ENCODE measurements at regions not wholly inside any gene's neighbourhood (a gene's known extent, or its start where the extent isn't known, plus 50 kb on each side); places are given as distances from the start of the nearest gene placed in this dataset.
"Not testable (repeated sequence)": the region's sequence is repeated elsewhere in the genome, so short reads cannot be mapped to it uniquely, and the experiment has no call there.

DNA sequence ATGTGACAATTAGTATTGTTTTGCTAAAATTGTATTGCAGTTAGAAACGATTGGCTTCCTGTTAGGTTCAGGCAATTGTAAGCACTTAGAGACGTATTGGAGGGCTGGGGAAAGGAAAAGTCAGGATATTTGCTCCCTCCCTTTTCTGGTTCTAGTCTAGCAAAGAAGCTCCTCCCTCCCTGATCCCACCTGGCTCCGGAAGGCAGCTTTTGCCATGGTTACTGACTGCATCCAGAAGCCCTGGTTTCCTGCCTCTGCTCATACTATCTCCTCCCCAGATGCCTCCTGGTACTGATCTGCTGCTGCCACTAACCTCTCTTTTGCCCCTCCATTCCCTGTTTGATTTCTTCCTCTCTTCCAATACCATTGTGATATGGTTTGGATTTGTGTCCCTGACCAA is 275.9 kb downstream of the MREG start:
- DNase-seq (ENCODE audit: low spot score): no peak
- in situ Hi-C loops (cut with HindIII; ENCODE audit: low sequenced_read_pairs): no loop called here

DNA sequence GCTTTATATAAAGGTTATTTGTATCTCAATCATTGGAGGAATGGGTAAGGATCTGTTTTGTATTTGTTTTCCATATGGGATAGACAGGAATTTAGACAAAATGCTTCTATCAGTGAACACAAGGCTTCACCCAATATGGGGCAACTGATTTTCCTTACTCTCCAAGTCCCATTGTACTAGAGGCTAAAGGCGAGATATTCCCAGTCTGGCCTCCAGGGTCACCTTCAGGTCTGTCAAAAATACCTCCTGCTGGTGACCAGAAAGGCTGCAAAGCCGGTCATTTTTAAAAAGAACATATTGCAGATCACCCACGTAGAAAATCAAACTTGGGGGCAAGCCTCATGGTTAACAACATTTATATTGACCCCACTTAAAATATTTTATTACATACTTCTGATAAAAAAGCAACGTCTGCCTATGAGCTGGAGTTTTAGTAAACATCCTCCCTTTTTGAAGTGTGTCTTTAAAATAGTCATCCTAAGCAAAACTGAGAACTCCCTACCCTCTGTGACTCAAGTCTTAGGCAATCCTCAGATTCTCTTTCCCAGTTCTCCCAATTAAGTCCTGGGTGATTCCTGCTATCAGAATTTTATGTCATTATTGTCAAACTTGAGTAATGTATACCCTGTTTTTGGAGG is 276.6 kb downstream of the MREG start:
- no peak for DNase-seq (ENCODE audit: low spot score)
- in situ Hi-C loops (cut with HindIII; ENCODE audit: low sequenced_read_pairs): no loop called here

DNA sequence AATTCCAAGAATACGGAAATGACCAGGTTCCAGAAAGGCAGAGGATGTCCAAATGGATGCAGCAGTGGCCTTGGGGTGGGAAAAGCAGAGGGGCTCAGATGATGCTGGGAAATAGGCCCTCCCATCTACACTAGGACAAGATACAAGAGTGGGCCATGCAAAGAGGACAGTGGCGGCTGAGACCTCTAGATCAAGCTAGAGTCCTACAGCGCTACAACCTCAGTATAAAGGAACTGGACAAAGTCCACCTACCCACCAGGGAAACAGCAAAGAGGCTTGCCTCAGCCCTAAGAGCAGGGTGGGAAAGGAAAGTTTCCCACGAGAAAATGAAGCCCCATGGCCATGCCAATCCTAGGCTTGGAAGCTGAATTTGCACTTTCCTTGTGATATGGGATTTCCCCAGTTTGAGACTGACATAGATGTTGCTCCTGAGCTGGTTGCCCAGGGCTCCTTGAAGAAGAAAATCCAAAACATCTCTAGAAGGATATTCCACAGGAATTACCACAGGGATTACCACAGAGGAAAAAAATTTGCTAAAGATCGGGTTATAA is 282.2 kb downstream of the MREG start:
- no peak for DNase-seq (ENCODE audit: low spot score)
- in situ Hi-C loops (cut with HindIII; ENCODE audit: low sequenced_read_pairs): no loop called here

DNA sequence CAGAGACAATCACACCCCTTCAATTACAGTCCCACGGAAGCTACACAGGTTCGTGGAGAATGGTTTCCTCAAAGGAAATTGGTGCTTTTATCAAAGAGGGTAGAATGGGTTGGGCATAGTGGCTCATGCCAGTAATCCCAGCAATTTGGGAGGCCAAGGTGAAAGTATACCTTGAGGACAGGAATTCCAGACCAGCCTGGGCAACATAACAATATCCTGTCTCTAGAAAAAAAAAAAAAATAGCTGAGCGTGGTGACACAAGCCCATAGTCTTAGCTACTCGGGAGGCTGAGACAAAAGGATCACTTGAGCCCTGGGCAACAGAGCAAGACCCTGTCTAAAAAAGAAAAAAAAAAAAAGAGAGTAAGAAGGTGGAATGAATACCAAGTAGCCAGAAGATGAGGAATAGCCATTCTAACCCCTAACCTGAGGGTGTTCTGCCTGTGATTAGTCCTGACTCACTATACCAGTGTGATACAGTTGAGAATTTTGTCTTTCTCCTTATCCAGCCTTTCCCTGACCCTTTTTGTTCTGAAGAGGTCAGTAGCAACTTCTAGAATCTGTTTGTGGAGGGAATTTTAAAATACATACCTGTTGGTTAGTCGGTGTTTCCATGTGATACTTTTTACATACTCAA is 283.2 kb downstream of the MREG start:
- in situ Hi-C loops (cut with HindIII; ENCODE audit: low sequenced_read_pairs): no loop called here

GRCh38 chr2:215728504-215729065 is 284.8 kb downstream of the MREG start:
- no peak for DNase-seq (ENCODE audit: low spot score)
- in situ Hi-C loops (cut with HindIII; ENCODE audit: low sequenced_read_pairs): no loop called here

More for the DNA sequence above, 283.2 kb downstream of the MREG start:
- no peak for DNase-seq (ENCODE audit: low spot score)

- no peak for DNase-seq (ENCODE audit: low spot score)
- in situ Hi-C loops (cut with HindIII; ENCODE audit: low sequenced_read_pairs): no loop called here
Observed at GRCh38 chr2:215727507-215728503, 285.5 kb downstream of the MREG start.

GRCh38 chr2:215726070-215726469 is 287.3 kb downstream of the MREG start:
- in situ Hi-C loops (cut with HindIII; ENCODE audit: low sequenced_read_pairs): no loop called here
- DNase-seq (ENCODE audit: low spot score): no peak

- in situ Hi-C loops (cut with HindIII; ENCODE audit: low sequenced_read_pairs): no loop called here
- DNase-seq (ENCODE audit: low spot score): no peak
Observed at GRCh38 chr2:215724146-215724545, 288.3 kb upstream of the FN1 start.

GRCh38 chr2:215723631-215724011 is 287.8 kb upstream of the FN1 start:
- in situ Hi-C loops (cut with HindIII; ENCODE audit: low sequenced_read_pairs): no loop called here
- DNase-seq (ENCODE audit: low spot score): no peak

DNA sequence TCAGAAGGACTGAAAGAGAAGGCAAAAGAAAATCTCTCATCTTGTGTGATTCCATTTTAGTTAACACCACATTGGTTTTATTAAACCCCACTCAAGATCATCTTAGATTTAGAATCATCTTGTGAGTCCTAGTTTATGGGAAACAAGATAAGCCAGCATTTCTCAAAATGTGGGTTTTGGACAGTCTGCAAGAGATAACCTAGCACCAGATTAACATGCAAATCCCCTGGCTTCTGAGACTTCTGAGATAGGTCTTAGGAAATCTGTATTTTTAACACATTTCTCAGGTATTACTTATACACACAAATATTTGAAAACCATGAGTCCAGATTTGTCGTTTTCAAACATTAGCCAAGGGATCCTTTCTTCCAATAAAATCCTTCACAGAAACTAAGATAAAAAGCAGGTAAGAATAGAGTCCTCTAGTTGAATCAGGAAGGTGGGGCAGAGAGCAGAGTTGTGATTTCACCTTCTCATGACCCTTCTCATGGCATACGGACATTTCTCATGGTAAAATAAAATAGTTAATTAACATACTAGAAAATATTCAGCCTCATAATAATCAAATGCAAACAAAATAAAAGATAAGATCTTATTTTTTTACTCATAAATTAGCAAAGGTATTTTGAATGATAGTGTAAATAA is 287.2 kb upstream of the FN1 start:
- in situ Hi-C loops (cut with HindIII; ENCODE audit: low sequenced_read_pairs): no loop called here
- DNase-seq (ENCODE audit: low spot score): no peak

DNA sequence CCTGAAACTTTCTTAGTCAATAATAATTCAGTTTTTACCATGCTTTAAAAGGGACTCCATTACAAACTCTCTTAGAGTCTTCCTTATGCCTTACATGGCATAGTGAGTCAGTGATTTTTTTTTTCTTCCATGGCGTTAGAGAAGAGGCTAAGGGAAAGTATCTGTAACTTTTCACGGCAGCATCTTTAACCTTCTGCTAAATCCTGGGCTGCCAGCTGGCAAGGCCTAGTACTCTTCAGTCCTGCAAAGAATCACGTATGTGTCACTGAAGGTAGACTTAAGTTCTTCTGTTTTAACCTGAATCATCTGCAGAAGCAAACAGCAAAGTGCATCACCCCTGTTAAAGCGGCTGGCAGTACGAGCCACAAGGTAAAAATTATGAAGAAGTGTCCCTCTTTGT is 286.3 kb upstream of the FN1 start:
- DNase-seq (ENCODE audit: low spot score): no peak
- in situ Hi-C loops (cut with HindIII; ENCODE audit: low sequenced_read_pairs): no loop called here

DNA sequence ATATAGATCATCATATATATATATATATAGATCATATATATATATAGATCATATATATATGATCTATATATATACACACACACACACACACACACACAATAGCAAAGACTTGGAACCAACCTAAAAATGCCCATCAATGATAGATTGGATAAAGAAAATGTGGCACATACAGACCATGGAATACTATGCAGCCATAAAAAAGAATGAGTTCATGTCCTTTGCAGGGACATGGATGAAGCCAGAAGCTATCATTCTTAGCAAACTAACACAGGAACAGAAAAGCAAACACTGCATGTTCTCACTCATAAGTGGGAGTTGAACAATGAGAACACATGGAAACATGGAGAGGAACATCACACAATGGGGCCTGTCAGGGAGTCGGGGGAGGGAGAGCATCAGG is 285.6 kb upstream of the FN1 start:
- DNase-seq (ENCODE audit: low spot score); in situ Hi-C loops (cut with HindIII; ENCODE audit: low sequenced_read_pairs): not testable (repeated sequence)

- in situ Hi-C loops (cut with HindIII; ENCODE audit: low sequenced_read_pairs): no loop called here
- no peak for DNase-seq (ENCODE audit: low spot score)
Observed at GRCh38 chr2:215718890-215719289, 283.0 kb upstream of the FN1 start.

DNA sequence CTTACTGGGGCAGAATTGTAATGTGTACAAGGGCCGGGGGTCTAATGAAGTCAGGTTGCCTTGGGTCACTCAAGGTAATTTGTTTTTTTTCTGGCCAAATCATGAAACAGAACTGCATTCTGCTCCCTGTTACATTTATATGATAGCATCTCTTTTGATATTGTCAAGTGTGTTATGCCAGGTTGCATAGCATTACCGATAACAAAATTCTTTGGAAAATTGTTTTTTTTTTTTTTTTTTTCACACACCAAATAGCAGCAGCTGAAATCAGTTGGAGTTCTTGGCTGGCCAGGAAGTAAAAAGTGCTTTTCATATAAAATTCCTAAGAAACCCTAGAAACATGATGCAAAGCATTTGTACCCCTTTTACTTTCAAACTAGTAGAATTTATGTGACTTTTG is 282.6 kb upstream of the FN1 start:
- in situ Hi-C loops (cut with HindIII; ENCODE audit: low sequenced_read_pairs): no loop called here
- DNase-seq (ENCODE audit: low spot score): no peak

GRCh38 chr2:215717501-215718381 is 281.9 kb upstream of the FN1 start:
- DNase-seq (ENCODE audit: low spot score): no peak
- in situ Hi-C loops (cut with HindIII; ENCODE audit: low sequenced_read_pairs): no loop called here

DNA sequence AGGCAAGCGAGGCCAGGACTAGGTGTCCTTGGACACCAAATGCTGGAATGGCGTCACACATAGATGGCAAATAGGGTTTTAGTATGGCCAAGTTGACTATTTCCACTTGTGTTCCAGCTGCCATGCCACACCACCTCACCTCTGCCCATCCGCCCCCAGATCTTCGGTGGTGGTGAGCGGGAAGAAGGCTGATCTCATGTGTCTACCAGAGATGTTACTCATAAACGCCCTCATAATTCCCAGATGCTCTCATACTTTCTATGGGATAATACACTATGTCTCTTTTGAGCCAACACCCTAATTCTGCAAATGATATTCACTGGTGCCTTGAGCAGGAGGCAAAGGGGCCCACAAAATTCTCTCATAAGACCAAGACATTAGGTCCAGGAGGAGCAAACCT is 281.1 kb upstream of the FN1 start:
- in situ Hi-C loops (cut with HindIII; ENCODE audit: low sequenced_read_pairs): no loop called here
- DNase-seq (ENCODE audit: low spot score): no peak

DNA sequence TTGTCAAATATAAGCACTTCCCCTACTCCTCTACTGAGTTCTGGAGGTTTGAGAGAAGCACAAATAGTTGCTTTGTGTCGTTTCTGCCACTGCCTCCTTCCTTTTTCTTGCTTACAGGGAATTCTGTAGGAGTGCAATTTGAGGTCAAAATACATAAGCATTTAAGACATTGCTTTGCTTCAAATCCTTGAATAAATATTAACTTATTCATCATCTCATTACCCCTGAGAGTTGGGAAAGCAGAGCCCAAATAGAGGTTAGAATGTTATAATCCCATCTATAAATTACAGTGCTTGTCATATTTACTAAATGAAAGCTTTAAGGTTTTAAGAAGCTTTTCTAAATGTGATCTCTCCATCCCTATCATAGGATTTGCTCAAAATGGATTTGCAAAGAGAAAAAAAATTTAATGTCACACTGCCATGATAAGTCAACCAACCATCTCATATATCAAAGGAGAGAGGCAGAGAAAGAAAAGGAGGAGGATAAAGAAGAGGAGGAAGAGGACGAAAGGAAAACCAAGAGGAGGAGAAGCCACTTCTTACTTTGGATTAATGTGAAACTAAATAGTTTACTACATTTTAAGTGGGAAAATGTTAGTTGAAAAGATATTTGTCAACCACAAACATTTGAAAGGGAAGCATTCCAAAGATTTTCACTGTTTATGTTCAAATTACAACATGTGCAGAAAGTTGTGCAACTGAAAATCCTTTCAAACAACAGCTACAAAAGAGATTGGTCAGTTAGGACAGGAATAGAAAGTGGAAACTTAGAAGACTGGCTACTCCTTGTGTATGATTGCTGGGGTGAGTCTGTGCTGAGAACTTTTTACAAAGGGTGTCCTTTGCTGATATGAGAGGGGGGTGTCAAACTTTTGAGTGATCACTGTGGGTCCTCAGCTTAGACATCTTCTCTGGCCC is 277.3 kb upstream of the FN1 start:
- in situ Hi-C loops (cut with HindIII; ENCODE audit: low sequenced_read_pairs): no loop called here
- DNase-seq (ENCODE audit: low spot score): no peak

All from G401 (cell line).